Trophoblast cell (in vitro differentiated cells and primary cell): ENCODE measurements at regions not wholly inside any gene's neighbourhood (a gene's known extent, or its start where the extent isn't known, plus 50 kb on each side); places are given as distances from the start of the nearest gene placed in this dataset.

ENCODE experiments used
- DNase-seq, 2 donors: peaks; one replicate each; pipeline ENCODE4 v3.0.0-alpha.2; 2016
- H2AFZ ChIP-seq: 2 replicates; pipeline ENCODE4 v1.6.1; 2013; ENCODE audit warnings: low read length, moderate library complexity, mild to moderate bottlenecking; ENCODE audit not compliant: insufficient read depth, poor library complexity
- H2AK5ac ChIP-seq: 2 replicates; pipeline ENCODE4 v1.6.1; 2013; ENCODE audit warnings: mild to moderate bottlenecking, low read length
- H2BK120ac ChIP-seq: 2 replicates; pipeline ENCODE4 v1.6.1; 2013; ENCODE audit warnings: low read length, mild to moderate bottlenecking, moderate library complexity; ENCODE audit not compliant: insufficient read depth, poor library complexity
- H2BK12ac ChIP-seq: 2 replicates; pipeline ENCODE4 v1.6.1; 2013; ENCODE audit warnings: mild to moderate bottlenecking, low read length, moderate library complexity
- H2BK5ac ChIP-seq: 2 replicates; pipeline ENCODE4 v1.6.1; 2013; ENCODE audit warnings: low read length, low read depth, moderate library complexity, mild to moderate bottlenecking; ENCODE audit not compliant: poor library complexity
- H3K14ac ChIP-seq: 2 replicates; pipeline ENCODE4 v1.6.1; 2013; ENCODE audit warnings: mild to moderate bottlenecking, low read length
- H3K18ac ChIP-seq: 2 replicates; pipeline ENCODE4 v1.6.1; 2013; ENCODE audit warnings: mild to moderate bottlenecking, low read length
- H3K23ac ChIP-seq: 2 replicates; pipeline ENCODE4 v1.6.1; 2013; ENCODE audit warnings: low read length
- H3K27ac ChIP-seq: 2 replicates; pipeline ENCODE4 v1.5.1; 2013; ENCODE audit warnings: low read depth, mild to moderate bottlenecking, inconsistent platforms, low read length, moderate library complexity
- H3K27me3 ChIP-seq: 2 replicates; pipeline ENCODE4 v1.6.1; 2013; ENCODE audit warnings: inconsistent platforms, mild to moderate bottlenecking, low read length, moderate library complexity; ENCODE audit not compliant: insufficient read depth
- H3K36me3 ChIP-seq, 2 experiments: 1 replicate in 1 of 2; 2 replicates in 1 of 2; pipeline ENCODE4 v1.6.1; 2013; ENCODE audit warnings: low read length in 2 of 2, mild to moderate bottlenecking in 2 of 2, moderate library complexity in 1 of 2; ENCODE audit not compliant: insufficient read depth in 2 of 2, control insufficient read depth in 1 of 2
- H3K4ac ChIP-seq: 2 replicates; pipeline ENCODE4 v1.6.1; 2013; ENCODE audit warnings: low read depth, mild to moderate bottlenecking, low read length, moderate library complexity
- H3K4me1 ChIP-seq, 2 experiments: 1 replicate in 1 of 2; 2 replicates in 1 of 2; pipeline ENCODE4 v1.6.1; 2013; ENCODE audit warnings: low read length in 2 of 2, mild to moderate bottlenecking in 2 of 2, moderate library complexity in 1 of 2; ENCODE audit not compliant: insufficient read depth in 2 of 2, control insufficient read depth in 1 of 2
- H3K4me2 ChIP-seq: 2 replicates; pipeline ENCODE4 v1.6.1; 2013; ENCODE audit warnings: inconsistent platforms, mild to moderate bottlenecking, low read length, moderate library complexity
- H3K4me3 ChIP-seq: 2 replicates; pipeline ENCODE4 v1.5.1; 2013; ENCODE audit warnings: mild to moderate bottlenecking, low read depth, low read length, inconsistent platforms
- H3K79me1 ChIP-seq: one replicate; pipeline ENCODE4 v1.6.1; 2013; ENCODE audit warnings: low read length
- H3K79me2 ChIP-seq: 2 replicates; pipeline ENCODE4 v1.6.1; 2013; ENCODE audit warnings: low read length, mild to moderate bottlenecking; ENCODE audit not compliant: control insufficient read depth, insufficient read depth, poor library complexity
- H3K9ac ChIP-seq: 2 replicates; pipeline ENCODE4 v1.6.1; 2013; ENCODE audit warnings: mild to moderate bottlenecking, low read length
- H3K9me3 ChIP-seq: 2 replicates; pipeline ENCODE4 v1.6.1; 2013; ENCODE audit warnings: low read depth, mild to moderate bottlenecking, control low read depth, inconsistent platforms, low read length; ENCODE audit not compliant: insufficient read depth
- H4K12ac ChIP-seq: 2 replicates; pipeline ENCODE4 v1.6.1; 2013; ENCODE audit warnings: low read depth, mild to moderate bottlenecking, low read length, moderate library complexity
- H4K8ac ChIP-seq: 2 replicates; pipeline ENCODE4 v1.6.1; 2013; ENCODE audit warnings: low read depth, mild to moderate bottlenecking, low read length, moderate library complexity
- H4K91ac ChIP-seq: one replicate; pipeline ENCODE4 v1.6.1; 2013; ENCODE audit warnings: low read depth, mild to moderate bottlenecking, low read length, moderate library complexity
- WGBS: extraction: QIAGEN DNeasy Blood & Tissue Kit; methylation state at CpG from one replicate; pipeline ENCODE4 v1.1.7; 2013; ENCODE audit warnings: missing lambda C conversion rate; ENCODE audit not compliant: insufficient read length, insufficient coverage; ENCODE audit errors: extremely low coverage; 5-methylcytosine and 5-hydroxymethylcytosine counted together

GRCh38 chr11:15641271-15642045 is 526.7 kb downstream of the INSC start:
- Histone ChIP-seq H2AK5ac (no peak overlapping the region), H2BK5ac (no peak overlapping the region), H4K8ac (no peak overlapping the region), H3K14ac (no peak overlapping the region), H3K23ac (no peak overlapping the region), H3K4me3 (no peak overlapping the region), H2BK120ac (no peak overlapping the region), H4K12ac (no peak overlapping the region), H3K18ac (no peak overlapping the region), H4K91ac (no peak overlapping the region), H3K4me2 (no peak overlapping the region), H3K79me2 (no peaks in the 10 kb centered on the region), H3K27ac (no peak overlapping the region), H3K9me3 (peaks cover 2% of the 10 kb centered on the region), H2BK12ac (no peak overlapping the region), H3K36me3 (no peaks in the 10 kb centered on the region), H3K27me3 (no peaks in the 10 kb centered on the region), H3K9ac (no peak overlapping the region), H2AFZ (no peak overlapping the region), H3K4me1 (no peaks in the 10 kb centered on the region), H3K4ac (no peak overlapping the region), H3K79me1 (no peaks in the 10 kb centered on the region)
- WGBS, result no CpG with 5 or more reads among the region's 9 CpGs
- DNase-seq, result no peak

- H3K23ac ChIP-seq, result no peak overlapping the region
- no peak overlapping the region for H3K9ac ChIP-seq
- H2BK5ac ChIP-seq, result no peak overlapping the region
- no peaks in the 10 kb centered on the region for H3K27me3 ChIP-seq
- H2BK12ac ChIP-seq, result no peak overlapping the region
- no peak overlapping the region for H4K91ac ChIP-seq
- no peaks in the 10 kb centered on the region for H3K9me3 ChIP-seq
- H3K79me2 ChIP-seq, result no peaks in the 10 kb centered on the region
- DNase-seq, result no peak
- peaks cover 3% of the 10 kb centered on the region for H3K79me1 ChIP-seq
- H3K18ac ChIP-seq, result no peak overlapping the region
- no peak overlapping the region for H2AFZ ChIP-seq
- WGBS, result no CpG with 5 or more reads among the region's 1 CpG
- no peak overlapping the region for H4K12ac ChIP-seq
- peaks cover under 1 to 2% of the 10 kb centered on the region in 2 experiments for H3K4me1 ChIP-seq
- no peak overlapping the region for H4K8ac ChIP-seq
- no peak overlapping the region for H3K27ac ChIP-seq
- H3K4ac ChIP-seq, result no peak overlapping the region
- no peak overlapping the region for H3K4me3 ChIP-seq
- H3K4me2 ChIP-seq, result no peak overlapping the region
- H2AK5ac ChIP-seq, result no peak overlapping the region
- no peak overlapping the region for H2BK120ac ChIP-seq
- H3K14ac ChIP-seq, result no peak overlapping the region
- no peaks in the 10 kb centered on the region for H3K36me3 ChIP-seq
Measured at GRCh38 chr11:15645201-15645600, 530.5 kb downstream of the INSC start.

- Histone ChIP-seq H2BK120ac (peak overlapping the region; percentile 44), H4K8ac (peak overlapping the region; percentile 24), H3K9me3 (no peaks in the 10 kb centered on the region), H3K4ac (no peak overlapping the region), H3K27ac (no peak overlapping the region), H2BK12ac (no peak overlapping the region), H3K18ac (no peak overlapping the region), H2BK5ac (no peak overlapping the region), H2AK5ac (no peak overlapping the region), H2AFZ (peak overlapping the region; percentile 53), H3K4me2 (no peak overlapping the region), H3K9ac (no peak overlapping the region), H3K14ac (no peak overlapping the region), H3K79me2 (no peaks in the 10 kb centered on the region), H4K91ac (peak overlapping the region; percentile 67), H4K12ac (no peak overlapping the region), H3K27me3 (no peaks in the 10 kb centered on the region), H3K36me3 (no peaks in the 10 kb centered on the region), H3K4me3 (no peak overlapping the region), H3K4me1 (peaks cover 6 to 8% of the 10 kb centered on the region in 2 experiments), H3K79me1 (peaks cover 11% of the 10 kb centered on the region), H3K23ac (no peak overlapping the region)
- WGBS, result no CpG with 5 or more reads among the region's 14 CpGs
- no peak for DNase-seq
Measured at GRCh38 chr11:15649371-15650104, 534.8 kb downstream of the INSC start.

GRCh38 chr11:15650105-15650938 is 535.6 kb downstream of the INSC start:
- H3K36me3 ChIP-seq, result no peaks in the 10 kb centered on the region
- no peaks in the 10 kb centered on the region for H3K27me3 ChIP-seq
- H3K4ac ChIP-seq, result peak overlapping the region; percentile 77
- no peaks in the 10 kb centered on the region for H3K79me2 ChIP-seq
- peak overlapping the region; percentile 81 for H4K91ac ChIP-seq
- no peak overlapping the region for H3K23ac ChIP-seq
- H3K18ac ChIP-seq, result peak overlapping the region; percentile 37
- no peak overlapping the region for H3K27ac ChIP-seq
- no peak overlapping the region for H3K9ac ChIP-seq
- peak overlapping the region; percentile 59 for H2AFZ ChIP-seq
- H2BK5ac ChIP-seq, result peak overlapping the region; percentile 37
- no peaks in the 10 kb centered on the region for H3K9me3 ChIP-seq
- peak overlapping the region; percentile 79 for H4K8ac ChIP-seq
- no peak overlapping the region for H2AK5ac ChIP-seq
- peak; percentile 89 to 97 for DNase-seq
- peak overlapping the region; percentile 67 for H3K4me2 ChIP-seq
- peak overlapping the region; percentile 68 for H2BK120ac ChIP-seq
- H4K12ac ChIP-seq, result peak overlapping the region; percentile 16
- peaks cover 6 to 8% of the 10 kb centered on the region in 2 experiments for H3K4me1 ChIP-seq
- no CpG with 5 or more reads among the region's 41 CpGs for WGBS
- peak overlapping the region; percentile 46 for H2BK12ac ChIP-seq
- H3K4me3 ChIP-seq, result no peak overlapping the region
- peak overlapping the region; percentile 79 for H3K14ac ChIP-seq
- H3K79me1 ChIP-seq, result peaks cover 11% of the 10 kb centered on the region
